SK-N-SH treated with all-trans-retinoic acid at 6 μM for 48 hours (cell line): ENCODE measurements at regions not wholly inside any gene's neighbourhood (a gene's known extent, or its start where the extent isn't known, plus 50 kb on each side); places are given as distances from the start of the nearest gene placed in this dataset.

ENCODE experiments used
- ATAC-seq: fragments of 200-7000 bp; cut with Tn5 transposase; 3 replicates; pipeline ENCODE4 v1.9.1; 2020; ENCODE audit warnings: mild to moderate bottlenecking, moderate library complexity
- ARNTL ChIP-seq: fragments of 450-650 bp; formaldehyde crosslinking; IDR thresholded peaks from 2 replicates; pipeline ENCODE4 v1.5.0; 2020; ENCODE audit warnings: low read depth, mild to moderate bottlenecking, moderate library complexity, borderline replicate concordance
- BACH2 ChIP-seq: fragments of 250-450 bp; sonication (Bioruptor Pico); IDR thresholded peaks from 2 replicates; pipeline ENCODE4 v1.9.0; 2021; ENCODE audit warnings: mild to moderate bottlenecking, borderline replicate concordance
- CSDC2 ChIP-seq: fragments of 250-450 bp; sonication (Bioruptor Pico); IDR thresholded peaks from 2 replicates; pipeline ENCODE4 v1.5.0; 2020; ENCODE audit warnings: mild to moderate bottlenecking, moderate library complexity
- ESRRG ChIP-seq: fragments of 250-450 bp; sonication (Bioruptor Pico); IDR thresholded peaks from 2 replicates; pipeline ENCODE4 v1.6.1; 2021; ENCODE audit warnings: mild to moderate bottlenecking
- GLIS3 ChIP-seq: fragments of 250-450 bp; sonication (Bioruptor Pico); IDR thresholded peaks from 2 replicates; pipeline ENCODE4 v1.5.0; 2020; ENCODE audit warnings: mild to moderate bottlenecking, moderate library complexity
- ISL1 ChIP-seq: fragments of 250-450 bp; sonication (Bioruptor Pico); IDR thresholded peaks from 2 replicates; pipeline ENCODE4 v2.1.2; 2022; ENCODE audit warnings: mild to moderate bottlenecking, moderate library complexity
- OSR1 ChIP-seq: fragments of 250-450 bp; sonication (Bioruptor Pico); IDR thresholded peaks from 2 replicates; pipeline ENCODE4 v1.8.0; 2022; ENCODE audit warnings: moderate library complexity, mild to moderate bottlenecking, inconsistent platforms
- PPARA ChIP-seq: fragments of 250-450 bp; sonication (Bioruptor Pico); IDR thresholded peaks from 2 replicates; pipeline ENCODE4 v1.5.0; 2020; ENCODE audit warnings: mild to moderate bottlenecking, borderline replicate concordance
- RARB ChIP-seq: fragments of 250-450 bp; sonication (Bioruptor Pico); IDR thresholded peaks from 2 replicates; pipeline ENCODE4 v1.8.0; 2021; ENCODE audit warnings: mild to moderate bottlenecking, moderate library complexity
- SNAI2 ChIP-seq: fragments of 250-450 bp; sonication (Bioruptor Pico); IDR thresholded peaks from 2 replicates; pipeline ENCODE4 v1.5.0; 2020; ENCODE audit warnings: mild to moderate bottlenecking, moderate library complexity
- TCF4 ChIP-seq: fragments of 250-450 bp; sonication (Bioruptor Pico); IDR thresholded peaks from 2 replicates; pipeline ENCODE4 v1.8.0; 2021; ENCODE audit warnings: mild to moderate bottlenecking, moderate library complexity, borderline replicate concordance
- TOX ChIP-seq: fragments of 250-450 bp; sonication (Bioruptor Pico); IDR thresholded peaks from 2 replicates; pipeline ENCODE4 v1.8.0; 2021; ENCODE audit warnings: mild to moderate bottlenecking, moderate library complexity, borderline replicate concordance
- ZC3H10 ChIP-seq: fragments of 250-450 bp; sonication (Bioruptor Pico); IDR thresholded peaks from 2 replicates; pipeline ENCODE4 v1.5.1; 2021; ENCODE audit warnings: mild to moderate bottlenecking, moderate library complexity
- ZFP3 ChIP-seq: fragments of 250-450 bp; sonication (Bioruptor Pico); IDR thresholded peaks from 2 replicates; pipeline ENCODE4 v1.5.0; 2020; ENCODE audit warnings: mild to moderate bottlenecking, moderate library complexity
- ZFP30 ChIP-seq: fragments of 450-650 bp; formaldehyde crosslinking; IDR thresholded peaks from 2 replicates; pipeline ENCODE4 v1.5.0; 2022; ENCODE audit warnings: mild to moderate bottlenecking, moderate library complexity
- ZNF565 ChIP-seq: fragments of 450-650 bp; formaldehyde crosslinking; conservative IDR thresholded peaks from 2 replicates; pipeline ENCODE4 v1.5.0; 2020; ENCODE audit warnings: low read depth, mild to moderate bottlenecking, moderate library complexity
- ZNF70 ChIP-seq: fragments of 450-650 bp; formaldehyde crosslinking; IDR thresholded peaks from 2 replicates; pipeline ENCODE4 v1.5.0; 2020; ENCODE audit warnings: mild to moderate bottlenecking, moderate library complexity
- ZNF8 ChIP-seq: fragments of 450-650 bp; formaldehyde crosslinking; IDR thresholded peaks from 2 replicates; pipeline ENCODE4 v1.5.0; 2020; ENCODE audit warnings: mild to moderate bottlenecking, moderate library complexity
- TF ChIP-seq, protein P1 (sequence below): fragments of 250-450 bp; sonication (Bioruptor Pico); IDR thresholded peaks from 2 replicates; pipeline ENCODE4 v1.8.0; 2021; ENCODE audit warnings: low read depth, mild to moderate bottlenecking, moderate library complexity, borderline replicate concordance
- TF ChIP-seq, protein P2 (sequence below): fragments of 250-450 bp; sonication (Bioruptor Pico); IDR thresholded peaks from 2 replicates; pipeline ENCODE4 v1.5.0; 2020; ENCODE audit warnings: mild to moderate bottlenecking, moderate library complexity
- TF ChIP-seq, protein P3 (sequence below): fragments of 250-450 bp; sonication (Bioruptor Pico); IDR thresholded peaks from 2 replicates; pipeline ENCODE4 v1.8.0; 2020; ENCODE audit warnings: mild to moderate bottlenecking, moderate library complexity, borderline replicate concordance
- TF ChIP-seq, protein P4 (sequence below): fragments of 250-450 bp; sonication (Bioruptor Pico); IDR thresholded peaks from 2 replicates; pipeline ENCODE4 v1.5.1; 2020; ENCODE audit warnings: low read depth, mild to moderate bottlenecking, moderate library complexity

DNA sequence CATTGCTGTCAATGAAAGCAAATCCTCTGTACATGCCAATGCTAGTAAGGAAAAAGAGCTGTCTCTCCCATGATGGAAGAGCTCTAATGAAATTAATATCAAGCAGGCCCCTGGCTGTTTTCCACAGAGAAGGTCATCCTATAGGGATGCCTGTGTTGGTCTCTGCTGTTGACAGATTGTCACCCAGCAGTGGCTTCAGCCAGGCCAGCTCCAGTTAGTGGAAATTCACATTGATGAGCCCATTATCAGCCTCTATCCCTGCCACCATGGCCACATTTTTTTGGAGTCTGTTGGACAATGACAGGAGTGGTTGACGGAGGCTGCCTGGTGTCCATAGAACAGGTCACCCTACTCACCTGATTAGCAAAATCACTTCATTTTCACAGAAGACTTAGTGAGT, 104.3 kb downstream of the GGTLC2 start:
- no peak for ATAC-seq
- TF ChIP-seq ARNTL (CRISPR knock-in tag) (no peak), GLIS3 (CRISPR knock-in tag) (no peak), CSDC2 (CRISPR knock-in tag) (no peak), ESRRG (CRISPR knock-in tag) (no peak), ZC3H10 (CRISPR knock-in tag) (no peak), OSR1 (CRISPR knock-in tag) (no peak), PPARA (CRISPR knock-in tag) (no peak), ZNF8 (no peak), ZNF565 (CRISPR knock-in tag) (no peak), TCF4 (CRISPR knock-in tag) (no peak), TOX (CRISPR knock-in tag) (no peak), BACH2 (CRISPR knock-in tag) (no peak)
- TF ChIP-seq, protein P1, sequence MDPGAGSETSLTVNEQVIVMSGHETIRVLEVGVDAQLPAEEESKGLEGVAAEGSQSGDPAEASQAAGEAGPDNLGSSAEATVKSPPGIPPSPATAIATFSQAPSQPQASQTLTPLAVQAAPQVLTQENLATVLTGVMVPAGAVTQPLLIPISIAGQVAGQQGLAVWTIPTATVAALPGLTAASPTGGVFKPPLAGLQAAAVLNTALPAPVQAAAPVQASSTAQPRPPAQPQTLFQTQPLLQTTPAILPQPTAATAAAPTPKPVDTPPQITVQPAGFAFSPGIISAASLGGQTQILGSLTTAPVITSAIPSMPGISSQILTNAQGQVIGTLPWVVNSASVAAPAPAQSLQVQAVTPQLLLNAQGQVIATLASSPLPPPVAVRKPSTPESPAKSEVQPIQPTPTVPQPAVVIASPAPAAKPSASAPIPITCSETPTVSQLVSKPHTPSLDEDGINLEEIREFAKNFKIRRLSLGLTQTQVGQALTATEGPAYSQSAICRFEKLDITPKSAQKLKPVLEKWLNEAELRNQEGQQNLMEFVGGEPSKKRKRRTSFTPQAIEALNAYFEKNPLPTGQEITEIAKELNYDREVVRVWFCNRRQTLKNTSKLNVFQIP (CRISPR knock-in tag): no peak
- TF ChIP-seq, protein P2, sequence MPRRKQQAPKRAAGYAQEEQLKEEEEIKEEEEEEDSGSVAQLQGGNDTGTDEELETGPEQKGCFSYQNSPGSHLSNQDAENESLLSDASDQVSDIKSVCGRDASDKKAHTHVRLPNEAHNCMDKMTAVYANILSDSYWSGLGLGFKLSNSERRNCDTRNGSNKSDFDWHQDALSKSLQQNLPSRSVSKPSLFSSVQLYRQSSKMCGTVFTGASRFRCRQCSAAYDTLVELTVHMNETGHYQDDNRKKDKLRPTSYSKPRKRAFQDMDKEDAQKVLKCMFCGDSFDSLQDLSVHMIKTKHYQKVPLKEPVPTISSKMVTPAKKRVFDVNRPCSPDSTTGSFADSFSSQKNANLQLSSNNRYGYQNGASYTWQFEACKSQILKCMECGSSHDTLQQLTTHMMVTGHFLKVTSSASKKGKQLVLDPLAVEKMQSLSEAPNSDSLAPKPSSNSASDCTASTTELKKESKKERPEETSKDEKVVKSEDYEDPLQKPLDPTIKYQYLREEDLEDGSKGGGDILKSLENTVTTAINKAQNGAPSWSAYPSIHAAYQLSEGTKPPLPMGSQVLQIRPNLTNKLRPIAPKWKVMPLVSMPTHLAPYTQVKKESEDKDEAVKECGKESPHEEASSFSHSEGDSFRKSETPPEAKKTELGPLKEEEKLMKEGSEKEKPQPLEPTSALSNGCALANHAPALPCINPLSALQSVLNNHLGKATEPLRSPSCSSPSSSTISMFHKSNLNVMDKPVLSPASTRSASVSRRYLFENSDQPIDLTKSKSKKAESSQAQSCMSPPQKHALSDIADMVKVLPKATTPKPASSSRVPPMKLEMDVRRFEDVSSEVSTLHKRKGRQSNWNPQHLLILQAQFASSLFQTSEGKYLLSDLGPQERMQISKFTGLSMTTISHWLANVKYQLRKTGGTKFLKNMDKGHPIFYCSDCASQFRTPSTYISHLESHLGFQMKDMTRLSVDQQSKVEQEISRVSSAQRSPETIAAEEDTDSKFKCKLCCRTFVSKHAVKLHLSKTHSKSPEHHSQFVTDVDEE: no peak
- TF ChIP-seq, protein P3, sequence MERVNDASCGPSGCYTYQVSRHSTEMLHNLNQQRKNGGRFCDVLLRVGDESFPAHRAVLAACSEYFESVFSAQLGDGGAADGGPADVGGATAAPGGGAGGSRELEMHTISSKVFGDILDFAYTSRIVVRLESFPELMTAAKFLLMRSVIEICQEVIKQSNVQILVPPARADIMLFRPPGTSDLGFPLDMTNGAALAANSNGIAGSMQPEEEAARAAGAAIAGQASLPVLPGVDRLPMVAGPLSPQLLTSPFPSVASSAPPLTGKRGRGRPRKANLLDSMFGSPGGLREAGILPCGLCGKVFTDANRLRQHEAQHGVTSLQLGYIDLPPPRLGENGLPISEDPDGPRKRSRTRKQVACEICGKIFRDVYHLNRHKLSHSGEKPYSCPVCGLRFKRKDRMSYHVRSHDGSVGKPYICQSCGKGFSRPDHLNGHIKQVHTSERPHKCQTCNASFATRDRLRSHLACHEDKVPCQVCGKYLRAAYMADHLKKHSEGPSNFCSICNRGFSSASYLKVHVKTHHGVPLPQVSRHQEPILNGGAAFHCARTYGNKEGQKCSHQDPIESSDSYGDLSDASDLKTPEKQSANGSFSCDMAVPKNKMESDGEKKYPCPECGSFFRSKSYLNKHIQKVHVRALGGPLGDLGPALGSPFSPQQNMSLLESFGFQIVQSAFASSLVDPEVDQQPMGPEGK (CRISPR knock-in tag): no peak
- TF ChIP-seq, all 23 proteins: peak for 0

DNA sequence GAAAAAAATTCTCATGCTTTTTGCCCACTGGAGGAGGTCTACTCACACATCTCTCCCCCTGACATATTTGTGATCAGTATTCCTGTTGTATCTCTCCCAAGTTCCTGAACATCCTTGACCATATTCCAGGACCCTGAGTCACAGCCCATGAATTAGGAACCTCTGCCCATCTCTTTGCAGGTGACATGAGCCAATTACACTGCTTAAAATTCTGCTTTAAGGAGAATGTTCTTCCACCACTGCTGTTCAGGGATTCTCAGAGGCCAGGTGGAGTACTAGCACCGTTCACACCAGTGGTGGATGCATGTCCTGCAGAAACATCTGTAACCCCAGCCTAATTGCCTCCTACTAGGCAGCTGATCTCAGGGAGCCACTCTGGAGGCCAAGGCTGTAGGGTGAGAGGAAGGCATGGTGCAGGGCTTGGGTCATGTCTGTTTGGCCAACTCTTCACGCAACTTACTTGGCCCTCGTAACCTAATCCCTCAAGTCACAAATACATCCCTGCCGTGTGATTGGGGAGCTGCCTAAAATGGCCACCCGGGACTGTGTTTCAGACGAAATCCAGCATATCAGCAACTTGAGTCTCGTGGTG, 104.8 kb downstream of the GGTLC2 start:
- TF ChIP-seq OSR1 (CRISPR knock-in tag) (no peak), ZFP3 (CRISPR knock-in tag) (no peak)
- TF ChIP-seq, protein P4, sequence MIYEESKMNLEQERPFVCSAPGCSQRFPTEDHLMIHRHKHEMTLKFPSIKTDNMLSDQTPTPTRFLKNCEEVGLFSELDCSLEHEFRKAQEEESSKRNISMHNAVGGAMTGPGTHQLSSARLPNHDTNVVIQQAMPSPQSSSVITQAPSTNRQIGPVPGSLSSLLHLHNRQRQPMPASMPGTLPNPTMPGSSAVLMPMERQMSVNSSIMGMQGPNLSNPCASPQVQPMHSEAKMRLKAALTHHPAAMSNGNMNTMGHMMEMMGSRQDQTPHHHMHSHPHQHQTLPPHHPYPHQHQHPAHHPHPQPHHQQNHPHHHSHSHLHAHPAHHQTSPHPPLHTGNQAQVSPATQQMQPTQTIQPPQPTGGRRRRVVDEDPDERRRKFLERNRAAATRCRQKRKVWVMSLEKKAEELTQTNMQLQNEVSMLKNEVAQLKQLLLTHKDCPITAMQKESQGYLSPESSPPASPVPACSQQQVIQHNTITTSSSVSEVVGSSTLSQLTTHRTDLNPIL (CRISPR knock-in tag): no peak
- no peak for ATAC-seq

DNA sequence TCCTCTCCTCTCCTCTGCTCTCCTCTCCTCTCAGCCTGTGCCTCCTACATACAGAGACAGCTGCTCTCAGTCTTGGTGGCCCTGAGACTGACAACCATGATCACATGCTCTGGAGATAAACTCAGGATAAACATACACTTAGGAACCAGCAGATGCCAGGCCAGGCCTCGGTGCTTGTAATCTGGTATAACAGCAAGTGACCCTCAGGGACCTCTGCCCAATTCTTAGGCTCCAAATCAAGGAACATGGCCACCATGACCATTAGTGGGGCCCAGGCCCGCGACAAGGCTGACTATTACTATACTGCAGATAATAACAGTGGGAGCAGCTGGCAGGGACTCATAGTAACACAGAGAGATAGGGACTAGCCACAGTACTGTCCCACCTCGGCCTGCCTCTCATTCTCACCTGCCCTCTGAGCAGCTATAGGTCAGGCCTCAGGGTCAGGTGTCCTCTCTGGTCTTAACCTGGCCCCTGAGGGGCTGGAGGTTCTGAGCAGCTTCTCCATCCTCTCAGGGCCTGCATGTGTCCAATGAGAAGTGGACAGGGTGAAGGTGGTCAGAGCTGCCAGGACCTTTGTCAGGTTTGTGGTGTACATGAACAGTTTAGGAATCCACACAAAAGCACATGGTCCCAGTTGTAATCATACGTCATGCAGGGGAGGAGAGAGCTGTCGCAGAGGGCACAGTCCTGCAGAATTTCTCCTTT, 106.1 kb downstream of the GGTLC2 start:
- TF ChIP-seq TOX (CRISPR knock-in tag) (no peak), ZNF8 (no peak), BACH2 (CRISPR knock-in tag) (no peak), ARNTL (CRISPR knock-in tag) (no peak), ZNF565 (CRISPR knock-in tag) (no peak), ZNF70 (CRISPR knock-in tag) (no peak), RARB (no peak), GLIS3 (CRISPR knock-in tag) (no peak), ZFP30 (CRISPR knock-in tag) (no peak), ISL1 (no peak), ZC3H10 (CRISPR knock-in tag) (no peak), ESRRG (CRISPR knock-in tag) (no peak), ZFP3 (CRISPR knock-in tag) (no peak), SNAI2 (no peak)
- TF ChIP-seq, protein P1 (CRISPR knock-in tag): no peak
- TF ChIP-seq, protein P3 (CRISPR knock-in tag): no peak
- ATAC-seq: no peak
